NCI-H1930 (cell line): ENCODE measurements at regions not wholly inside any gene's neighbourhood (a gene's known extent, or its start where the extent isn't known, plus 50 kb on each side); places are given as distances from the start of the nearest gene placed in this dataset.
"Not testable (repeated sequence)": the region's sequence is repeated elsewhere in the genome, so short reads cannot be mapped to it uniquely, and the experiment has no call there.

Source experiments
- DNase-seq, 2 experiments: peaks; one replicate each; lab custom pipeline; 2025; lab: John Stamatoyannopoulos, UW

- DNase-seq = no peak
These were observed 159.4 kb upstream of the FER start for GRCh38 chr5:108588323-108588722.

- no peak for DNase-seq
These were observed 159.9 kb upstream of the FER start for GRCh38 chr5:108587821-108588220.

GRCh38 chr5:108581026-108581425, 166.7 kb upstream of the FER start:
- no peak for DNase-seq

- no peak for DNase-seq
These were observed 168.5 kb upstream of the FER start for GRCh38 chr5:108579236-108579635.

- no peak for DNase-seq
These were observed 168.9 kb upstream of the FER start for GRCh38 chr5:108578791-108579190.

GRCh38 chr5:108567429-108567828, 180.3 kb upstream of the FER start:
- DNase-seq = no peak

- DNase-seq = no peak
These were observed 182.5 kb upstream of the FBXL17 start for GRCh38 chr5:108564441-108564840.

GRCh38 chr5:108562205-108562454, 180.2 kb upstream of the FBXL17 start:
- no peak for DNase-seq

- no peak for DNase-seq
These were observed 179.7 kb upstream of the FBXL17 start for GRCh38 chr5:108561416-108562204.

GRCh38 chr5:108560581-108560980, 178.7 kb upstream of the FBXL17 start:
- DNase-seq = no peak

GRCh38 chr5:108560166-108560565, 178.3 kb upstream of the FBXL17 start:
- no peak for DNase-seq

- not testable (repeated sequence) for DNase-seq
These were observed 176.9 kb upstream of the FBXL17 start for GRCh38 chr5:108558840-108559239.

GRCh38 chr5:108558142-108558541, 176.2 kb upstream of the FBXL17 start:
- not testable (repeated sequence) for DNase-seq

GRCh38 chr5:108557686-108558085, 175.8 kb upstream of the FBXL17 start:
- DNase-seq = no peak

- no peak for DNase-seq
These were observed 174.7 kb upstream of the FBXL17 start for GRCh38 chr5:108556441-108557145.

GRCh38 chr5:108548684-108549596, 167.0 kb upstream of the FBXL17 start:
- no peak for DNase-seq

- DNase-seq = no peak
These were observed 165.0 kb upstream of the FBXL17 start for GRCh38 chr5:108546939-108547338.

- no peak for DNase-seq
These were observed 163.4 kb upstream of the FBXL17 start for GRCh38 chr5:108545301-108545700.

GRCh38 chr5:108543486-108543885, 161.6 kb upstream of the FBXL17 start:
- DNase-seq = no peak

- DNase-seq = no peak
These were observed 159.9 kb upstream of the FBXL17 start for GRCh38 chr5:108541836-108542235.

- DNase-seq = no peak
These were observed 154.4 kb upstream of the FBXL17 start for GRCh38 chr5:108536321-108536720.

- DNase-seq = not testable (repeated sequence)
These were observed 150.2 kb upstream of the FBXL17 start for GRCh38 chr5:108532129-108532445.
